ENCODE measurements at regions not wholly inside any gene's neighbourhood (a gene's known extent, or its start where the extent isn't known, plus 50 kb on each side); places are given as distances from the start of the nearest gene placed in this dataset.

DNA sequence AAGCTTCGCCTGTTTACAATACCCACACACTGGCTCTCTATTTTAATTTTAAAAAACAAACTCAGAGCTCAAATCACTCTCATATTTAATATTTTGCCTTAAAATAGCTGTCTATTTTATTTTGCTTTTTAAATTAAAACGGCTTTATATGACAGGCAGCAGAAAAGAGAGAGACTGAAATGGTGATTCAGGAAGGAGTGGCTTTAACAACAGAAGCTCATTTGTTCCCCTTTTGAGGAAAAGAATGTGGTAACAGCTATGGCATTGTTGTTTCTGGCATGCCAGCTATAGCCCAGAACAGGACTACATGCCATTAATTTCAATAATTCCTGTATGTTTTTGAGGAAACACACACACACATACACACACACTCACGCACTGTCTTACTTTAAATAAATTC, 234.2 kb upstream of the PTBP2 start:
- TF ChIP-seq, protein P1, sequence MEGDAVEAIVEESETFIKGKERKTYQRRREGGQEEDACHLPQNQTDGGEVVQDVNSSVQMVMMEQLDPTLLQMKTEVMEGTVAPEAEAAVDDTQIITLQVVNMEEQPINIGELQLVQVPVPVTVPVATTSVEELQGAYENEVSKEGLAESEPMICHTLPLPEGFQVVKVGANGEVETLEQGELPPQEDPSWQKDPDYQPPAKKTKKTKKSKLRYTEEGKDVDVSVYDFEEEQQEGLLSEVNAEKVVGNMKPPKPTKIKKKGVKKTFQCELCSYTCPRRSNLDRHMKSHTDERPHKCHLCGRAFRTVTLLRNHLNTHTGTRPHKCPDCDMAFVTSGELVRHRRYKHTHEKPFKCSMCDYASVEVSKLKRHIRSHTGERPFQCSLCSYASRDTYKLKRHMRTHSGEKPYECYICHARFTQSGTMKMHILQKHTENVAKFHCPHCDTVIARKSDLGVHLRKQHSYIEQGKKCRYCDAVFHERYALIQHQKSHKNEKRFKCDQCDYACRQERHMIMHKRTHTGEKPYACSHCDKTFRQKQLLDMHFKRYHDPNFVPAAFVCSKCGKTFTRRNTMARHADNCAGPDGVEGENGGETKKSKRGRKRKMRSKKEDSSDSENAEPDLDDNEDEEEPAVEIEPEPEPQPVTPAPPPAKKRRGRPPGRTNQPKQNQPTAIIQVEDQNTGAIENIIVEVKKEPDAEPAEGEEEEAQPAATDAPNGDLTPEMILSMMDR (conservative IDR thresholded peaks at IDR 0.05; ENCODE audit: low read length) = no peak
- TF ChIP-seq EZH2phosphoT487 (IDR thresholded peaks at IDR 0.05; ENCODE audit: borderline replicate concordance, low read depth, low read length) = no peak

Measured in OCI-LY7 (cell line).